ENCODE measurements at regions not wholly inside any gene's neighbourhood (a gene's known extent, or its start where the extent isn't known, plus 50 kb on each side); places are given as distances from the start of the nearest gene placed in this dataset.

DNA sequence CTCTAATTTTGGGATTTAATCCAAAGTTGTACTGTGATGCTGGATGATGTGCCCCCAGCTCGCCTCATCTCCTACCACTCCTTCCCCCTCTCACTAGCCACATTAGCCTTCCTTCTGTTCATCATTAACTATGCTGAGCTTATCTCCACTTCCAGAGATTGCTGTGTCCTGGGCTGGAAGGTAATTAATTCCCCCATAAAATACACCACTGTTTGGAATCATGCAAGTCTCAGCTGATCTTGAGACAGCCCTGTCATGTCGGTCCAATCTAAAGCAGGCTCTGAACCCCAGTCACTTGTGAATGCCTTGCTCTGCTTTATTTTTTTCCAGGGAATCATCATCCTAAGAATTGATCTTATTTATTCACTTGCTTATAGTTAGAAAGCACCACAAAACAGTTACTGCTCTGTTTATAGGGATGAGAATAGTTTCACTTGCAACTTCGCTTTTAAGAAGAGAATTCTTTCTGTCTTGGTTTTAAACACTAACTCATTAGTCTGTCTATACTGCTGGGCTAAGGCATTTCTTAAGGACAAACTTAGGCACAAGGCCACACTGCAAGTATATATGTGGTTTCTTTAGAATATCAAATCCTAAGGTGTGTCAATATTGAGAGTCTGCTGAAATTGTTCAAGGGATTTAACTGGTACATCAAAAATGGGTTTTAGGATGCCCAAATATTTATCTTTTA, 341.1 kb upstream of the SEMA3A start:
- H3K36me3 ChIP-seq (ENCODE audit: insufficient read depth, low read length): no peaks in the 10 kb centered on the region
- H2AFZ ChIP-seq (ENCODE audit: low read length): no peak overlapping the region
- no peak overlapping the region for H3K9ac ChIP-seq (ENCODE audit: low read depth, low read length, poor library complexity, severe bottlenecking)
- H3K4me3 ChIP-seq (ENCODE audit: low read length, poor library complexity, severe bottlenecking): no peak overlapping the region
- no peaks in the 10 kb centered on the region for H3F3A ChIP-seq (ENCODE audit: low read depth)
- no peaks in the 10 kb centered on the region for H3K79me2 ChIP-seq (ENCODE audit: insufficient read depth, low read length)
- TF ChIP-seq, protein P1, sequence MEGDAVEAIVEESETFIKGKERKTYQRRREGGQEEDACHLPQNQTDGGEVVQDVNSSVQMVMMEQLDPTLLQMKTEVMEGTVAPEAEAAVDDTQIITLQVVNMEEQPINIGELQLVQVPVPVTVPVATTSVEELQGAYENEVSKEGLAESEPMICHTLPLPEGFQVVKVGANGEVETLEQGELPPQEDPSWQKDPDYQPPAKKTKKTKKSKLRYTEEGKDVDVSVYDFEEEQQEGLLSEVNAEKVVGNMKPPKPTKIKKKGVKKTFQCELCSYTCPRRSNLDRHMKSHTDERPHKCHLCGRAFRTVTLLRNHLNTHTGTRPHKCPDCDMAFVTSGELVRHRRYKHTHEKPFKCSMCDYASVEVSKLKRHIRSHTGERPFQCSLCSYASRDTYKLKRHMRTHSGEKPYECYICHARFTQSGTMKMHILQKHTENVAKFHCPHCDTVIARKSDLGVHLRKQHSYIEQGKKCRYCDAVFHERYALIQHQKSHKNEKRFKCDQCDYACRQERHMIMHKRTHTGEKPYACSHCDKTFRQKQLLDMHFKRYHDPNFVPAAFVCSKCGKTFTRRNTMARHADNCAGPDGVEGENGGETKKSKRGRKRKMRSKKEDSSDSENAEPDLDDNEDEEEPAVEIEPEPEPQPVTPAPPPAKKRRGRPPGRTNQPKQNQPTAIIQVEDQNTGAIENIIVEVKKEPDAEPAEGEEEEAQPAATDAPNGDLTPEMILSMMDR (conservative IDR thresholded peaks at IDR 0.05; ENCODE audit: low read length): no peak
- H3K27me3 ChIP-seq (ENCODE audit: insufficient read depth, low read length, poor library complexity, severe bottlenecking): no peaks in the 10 kb centered on the region
- no peaks in the 10 kb centered on the region for H4K20me1 ChIP-seq (ENCODE audit: insufficient read depth, low read length, poor library complexity, severe bottlenecking)
- H3K4me2 ChIP-seq (ENCODE audit: low read depth, low read length, poor library complexity, severe bottlenecking): no peak overlapping the region
- no peaks in the 10 kb centered on the region for H3K4me1 ChIP-seq (ENCODE audit: insufficient read depth, low read length, poor library complexity, severe bottlenecking)
- H3K9me2 ChIP-seq (replicated peaks; ENCODE audit: low read depth, low read length): 0 out of 2 replicates have a peak, but pooled peaks cover 3% of the 10 kb centered on the region
- H3K9me3 ChIP-seq (ENCODE audit: insufficient read depth, low read depth, low read length): no peaks in the 10 kb centered on the region

DNA sequence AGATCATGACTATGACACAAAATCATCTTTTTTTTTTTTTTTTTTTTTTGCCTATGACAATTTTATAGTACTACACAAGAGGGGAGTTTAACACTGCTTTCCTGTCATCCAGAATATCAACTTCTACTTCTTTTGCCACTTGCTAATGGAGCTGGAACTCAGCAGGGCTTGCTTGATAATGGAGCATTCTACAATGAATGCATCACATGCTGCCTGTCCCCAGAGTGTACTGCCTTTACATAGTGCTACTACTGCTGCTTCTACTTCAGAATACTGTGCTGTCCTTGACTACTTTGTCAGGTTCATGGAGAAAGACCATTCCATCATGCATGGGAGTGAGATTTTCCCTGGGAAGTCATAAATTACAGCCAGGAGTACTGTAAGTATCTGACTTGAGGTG, 338.6 kb upstream of the SEMA3A start:
- Histone ChIP-seq H3F3A (ENCODE audit: low read depth) (no peaks in the 10 kb centered on the region), H4K20me1 (ENCODE audit: insufficient read depth, low read length, poor library complexity, severe bottlenecking) (no peaks in the 10 kb centered on the region), H3K4me2 (ENCODE audit: low read depth, low read length, poor library complexity, severe bottlenecking) (no peak overlapping the region), H3K9me2 (replicated peaks; ENCODE audit: low read depth, low read length) (0 out of 2 replicates have a peak, but pooled peaks cover 3% of the 10 kb centered on the region), H2AFZ (ENCODE audit: low read length) (no peak overlapping the region), H3K9ac (ENCODE audit: low read depth, low read length, poor library complexity, severe bottlenecking) (no peak overlapping the region), H3K27me3 (ENCODE audit: insufficient read depth, low read length, poor library complexity, severe bottlenecking) (no peaks in the 10 kb centered on the region), H3K79me2 (ENCODE audit: insufficient read depth, low read length) (no peaks in the 10 kb centered on the region), H3K4me1 (ENCODE audit: insufficient read depth, low read length, poor library complexity, severe bottlenecking) (no peaks in the 10 kb centered on the region), H3K36me3 (ENCODE audit: insufficient read depth, low read length) (no peaks in the 10 kb centered on the region), H3K4me3 (ENCODE audit: low read length, poor library complexity, severe bottlenecking) (no peak overlapping the region), H3K9me3 (ENCODE audit: insufficient read depth, low read depth, low read length) (no peaks in the 10 kb centered on the region)
- TF ChIP-seq, protein P1 (conservative IDR thresholded peaks at IDR 0.05; ENCODE audit: low read length): no peak
- TF ChIP-seq EZH2phosphoT487 (IDR thresholded peaks at IDR 0.05; ENCODE audit: borderline replicate concordance): no peak

DNA sequence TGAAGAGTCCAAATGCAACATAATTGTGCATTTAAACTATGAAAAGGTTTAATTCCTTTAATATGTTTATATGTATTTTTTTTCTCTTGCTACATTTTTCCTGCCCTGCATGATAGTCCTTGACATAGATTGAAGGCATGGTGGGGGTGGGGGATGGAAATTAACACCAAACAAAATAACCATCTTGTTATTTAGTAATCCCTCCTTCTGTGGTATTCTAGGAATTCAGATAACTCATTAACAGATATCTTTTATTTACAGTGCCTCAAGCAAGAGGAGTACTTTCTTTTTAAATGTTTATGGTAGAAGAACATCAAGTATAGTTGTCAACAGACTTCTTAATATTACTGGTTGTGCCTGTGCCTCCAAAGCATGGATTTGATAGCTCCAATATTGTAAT, 337.6 kb upstream of the SEMA3A start:
- TF ChIP-seq, protein P1 (conservative IDR thresholded peaks at IDR 0.05; ENCODE audit: low read length): no peak
- TF ChIP-seq EZH2phosphoT487 (IDR thresholded peaks at IDR 0.05; ENCODE audit: borderline replicate concordance): no peak
- 0 out of 2 replicates have a peak, but pooled peaks cover 3% of the 10 kb centered on the region for H3K9me2 ChIP-seq (replicated peaks; ENCODE audit: low read depth, low read length)
- no peaks in the 10 kb centered on the region for H3F3A ChIP-seq (ENCODE audit: low read depth)
- H3K36me3 ChIP-seq (ENCODE audit: insufficient read depth, low read length): no peaks in the 10 kb centered on the region
- H3K4me3 ChIP-seq (ENCODE audit: low read length, poor library complexity, severe bottlenecking): no peak overlapping the region
- H3K4me1 ChIP-seq (ENCODE audit: insufficient read depth, low read length, poor library complexity, severe bottlenecking): no peaks in the 10 kb centered on the region
- H3K79me2 ChIP-seq (ENCODE audit: insufficient read depth, low read length): no peaks in the 10 kb centered on the region
- no peaks in the 10 kb centered on the region for H3K27me3 ChIP-seq (ENCODE audit: insufficient read depth, low read length, poor library complexity, severe bottlenecking)
- H3K4me2 ChIP-seq (ENCODE audit: low read depth, low read length, poor library complexity, severe bottlenecking): no peak overlapping the region
- no peaks in the 10 kb centered on the region for H3K9me3 ChIP-seq (ENCODE audit: insufficient read depth, low read depth, low read length)
- H2AFZ ChIP-seq (ENCODE audit: low read length): no peak overlapping the region
- H3K9ac ChIP-seq (ENCODE audit: low read depth, low read length, poor library complexity, severe bottlenecking): no peak overlapping the region
- no peaks in the 10 kb centered on the region for H4K20me1 ChIP-seq (ENCODE audit: insufficient read depth, low read length, poor library complexity, severe bottlenecking)

All from Loucy (cell line).